Motor neuron (in vitro differentiated cells): ENCODE measurements at regions not wholly inside any gene's neighbourhood (a gene's known extent, or its start where the extent isn't known, plus 50 kb on each side); places are given as distances from the start of the nearest gene placed in this dataset.
A peak's percentile ranks its signal among the peaks of the same experiment; 100 is the strongest.

Experiments used
- ATAC-seq, 8 experiments: fragments of 200-7000 bp; cut with Tn5 transposase; replicated peaks in 6 of 8; 2 replicates each; pipeline ENCODE4 v1.8.0; 2021; ENCODE audit warnings: mild to moderate bottlenecking in 8 of 8, moderate library complexity in 8 of 8
- H3K27ac ChIP-seq, 2 donors: fragments of 250-450 bp; sonication (Bioruptor Pico); 2 replicates each; pipeline ENCODE4 v1.9.0; 2021; ENCODE audit warnings: antibody characterized with exemption in 2 of 2, mild to moderate bottlenecking in 2 of 2, moderate library complexity in 1 of 2
- H3K4me1 ChIP-seq, 2 donors: fragments of 250-450 bp; sonication (Bioruptor Pico); replicated peaks in 1 of 2; 2 replicates each; pipeline ENCODE4 v1.6.1; 2021; ENCODE audit warnings: antibody characterized with exemption in 2 of 2, mild to moderate bottlenecking in 2 of 2, moderate library complexity in 1 of 2
- H3K4me3 ChIP-seq, 5 donors: fragments of 250-450 bp; sonication (Bioruptor Pico); 2 replicates each; pipeline ENCODE4 v1.9.0; 2021; ENCODE audit warnings: antibody characterized with exemption in 5 of 5, mild to moderate bottlenecking in 5 of 5, moderate library complexity in 4 of 5
- whole genome bisulfite sequencing, 10 experiments: fragments of 450-650 bp; shearing (Covaris generic); methylation state at CpG; one replicate each; pipeline ENCODE4 v1.0.0; 2022; 5-methylcytosine and 5-hydroxymethylcytosine counted together
- in situ Hi-C, 9 experiments: fragments of 400-800 bp; cut with MboI; loops; one replicate each; pipeline ENCODE4 v1.15.0; 2021; ENCODE audit warnings: low sequenced_read_pairs in 9 of 9, low pct_unique_long_range_greater_than_20kb in 2 of 9; ENCODE audit not compliant: unreplicated experiment in 9 of 9

GRCh38 chr3:40593351-40593750 is 68.6 kb downstream of the ZNF621 start:
- in situ Hi-C loops: loop anchor here in 8 of 9 experiments (25.0 kb wide), 5 partner anchors 494 to 1294 kb away; no protein-coding TSS in a partner anchor
- no peak for ATAC-seq
- WGBS, 10 experiments: 12 to 95% (median 49%) methylated on average over 1 to 4 of the region's 4 CpGs; no CpG with 5 or more reads in 3 of the 10 experiments
- Histone ChIP-seq H3K4me1 (no peaks in the 10 kb centered on the region), H3K27ac (no peak overlapping the region), H3K4me3 (no peak overlapping the region)

DNA sequence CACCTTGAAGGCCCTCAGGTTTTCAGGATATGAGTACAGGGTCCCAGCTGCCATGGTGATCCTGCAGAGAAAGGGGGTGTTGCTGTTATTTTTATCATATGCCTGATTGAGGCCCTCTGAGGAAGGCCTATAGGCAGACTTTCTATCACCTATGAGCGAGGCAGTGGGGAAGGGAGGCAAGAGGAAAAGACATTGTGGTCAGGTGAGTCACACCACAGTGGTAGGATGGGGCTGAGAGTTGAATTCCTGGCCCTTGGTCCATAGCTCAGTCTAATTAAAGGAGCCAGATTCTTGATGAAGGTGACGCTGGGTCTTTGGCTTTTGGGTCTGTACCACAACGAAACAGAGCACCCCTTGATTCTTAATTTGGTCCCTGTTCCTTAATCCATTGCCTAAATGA is 72.7 kb downstream of the ZNF621 start:
- no peaks in the 10 kb centered on the region for H3K4me1 ChIP-seq
- in situ Hi-C loops: loop anchor here in 8 of 9 experiments (25.0 kb wide), 5 partner anchors 490 to 1290 kb away; no protein-coding TSS in a partner anchor
- 27 to 93% (median 87%) methylated on average over 2 to 3 of the region's 3 CpGs; no CpG with 5 or more reads in 4 of the 10 experiments for WGBS, 10 experiments
- no peak overlapping the region for H3K27ac ChIP-seq
- H3K4me3 ChIP-seq: no peak overlapping the region
- no peak for ATAC-seq

- no peak for ATAC-seq
- H3K27ac ChIP-seq: no peak overlapping the region
- in situ Hi-C loops: loop anchor here in 8 of 9 experiments (25.0 kb wide), 5 partner anchors 489 to 1289 kb away; no protein-coding TSS in a partner anchor
- no peaks in the 10 kb centered on the region for H3K4me1 ChIP-seq
- no peak overlapping the region for H3K4me3 ChIP-seq
Measured at GRCh38 chr3:40598338-40598737, 73.6 kb downstream of the ZNF621 start.

DNA sequence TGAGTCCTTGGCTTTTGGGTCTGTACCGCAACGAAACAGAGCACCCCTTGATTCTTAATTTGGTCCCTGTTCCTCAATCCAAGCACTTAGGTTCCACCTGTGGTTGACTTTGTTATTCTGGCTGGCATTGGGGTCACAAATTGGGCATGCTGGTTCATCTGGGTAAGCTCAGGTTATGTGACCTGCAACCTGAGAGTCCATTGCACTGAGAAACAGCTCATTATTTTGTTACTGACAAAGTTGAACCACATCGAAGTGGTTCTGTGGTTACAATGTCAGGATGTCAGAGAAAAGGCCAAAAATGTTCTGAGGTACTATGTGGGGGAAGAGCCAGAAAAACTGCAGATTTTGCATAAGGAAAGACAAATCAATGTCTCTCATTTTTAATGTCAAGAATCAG is 74.2 kb downstream of the ZNF621 start:
- no peak overlapping the region for H3K4me3 ChIP-seq
- H3K27ac ChIP-seq: no peak overlapping the region
- in situ Hi-C loops: loop anchor here in 8 of 9 experiments (25.0 kb wide), 5 partner anchors 488 to 1288 kb away; no protein-coding TSS in a partner anchor
- ATAC-seq: no peak
- no peaks in the 10 kb centered on the region for H3K4me1 ChIP-seq
- 72 to 100% (median 83%) methylated on average over 1 to 3 of the region's 3 CpGs; no CpG with 5 or more reads in 6 of the 10 experiments for WGBS, 10 experiments

GRCh38 chr3:40602778-40603385 is 78.1 kb downstream of the ZNF621 start:
- H3K4me3 ChIP-seq: no peak overlapping the region
- 60 to 100% (median 86%) methylated on average over 1 of the region's 1 CpG; no CpG with 5 or more reads in 6 of the 10 experiments for WGBS, 10 experiments
- in situ Hi-C loops: no loop called here
- H3K27ac ChIP-seq: no peak overlapping the region
- no peaks in the 10 kb centered on the region for H3K4me1 ChIP-seq
- no peak for ATAC-seq

- 44 to 80% (median 50%) methylated on average over 1 of the region's 1 CpG; no CpG with 5 or more reads in 5 of the 10 experiments for WGBS, 10 experiments
- H3K27ac ChIP-seq: no peak overlapping the region
- peak in 2 of 8 experiments; percentile 31 to 66 for ATAC-seq
- in situ Hi-C loops: no loop called here
- H3K4me1 ChIP-seq: no peaks in the 10 kb centered on the region
- no peak overlapping the region for H3K4me3 ChIP-seq
Measured at GRCh38 chr3:40605960-40606359, 81.2 kb downstream of the ZNF621 start.

DNA sequence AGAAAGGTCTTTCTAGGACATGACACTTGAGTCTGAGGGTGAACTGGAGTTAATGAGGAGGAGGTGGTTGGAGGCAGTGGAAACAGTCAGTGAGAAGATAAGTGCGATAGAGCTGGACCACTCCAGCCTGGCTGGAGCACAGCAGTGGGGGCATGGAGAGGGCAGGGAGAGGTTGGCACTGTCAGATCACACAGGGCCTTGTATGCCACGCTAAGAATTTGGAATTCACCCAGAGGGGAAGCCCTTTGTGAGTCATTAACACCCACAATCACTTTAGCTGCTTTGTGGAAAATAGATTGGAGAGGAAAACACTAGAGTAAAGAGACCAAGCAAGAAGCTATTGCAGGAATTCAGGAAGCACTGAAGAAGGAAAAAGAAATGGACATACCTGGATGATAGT is 83.3 kb downstream of the ZNF621 start:
- Histone ChIP-seq H3K4me3 (no peak overlapping the region), H3K4me1 (no peaks in the 10 kb centered on the region), H3K27ac (no peak overlapping the region)
- in situ Hi-C loops: no loop called here
- WGBS, 10 experiments: 36 to 100% (median 68%) methylated on average over 1 to 2 of the region's 2 CpGs; no CpG with 5 or more reads in 5 of the 10 experiments
- ATAC-seq: no peak

- peaks cover 16 to 23% of the 10 kb centered on the region in 2 donors for H3K4me1 ChIP-seq
- in situ Hi-C loops: no loop called here
- no peak overlapping the region for H3K27ac ChIP-seq
- no peak overlapping the region for H3K4me3 ChIP-seq
- no peak for ATAC-seq
- WGBS, 10 experiments: 17 to 100% (median 89%) methylated on average over 1 to 5 of the region's 5 CpGs; no CpG with 5 or more reads in 3 of the 10 experiments
Measured at GRCh38 chr3:40613306-40613705, 88.5 kb downstream of the ZNF621 start.

DNA sequence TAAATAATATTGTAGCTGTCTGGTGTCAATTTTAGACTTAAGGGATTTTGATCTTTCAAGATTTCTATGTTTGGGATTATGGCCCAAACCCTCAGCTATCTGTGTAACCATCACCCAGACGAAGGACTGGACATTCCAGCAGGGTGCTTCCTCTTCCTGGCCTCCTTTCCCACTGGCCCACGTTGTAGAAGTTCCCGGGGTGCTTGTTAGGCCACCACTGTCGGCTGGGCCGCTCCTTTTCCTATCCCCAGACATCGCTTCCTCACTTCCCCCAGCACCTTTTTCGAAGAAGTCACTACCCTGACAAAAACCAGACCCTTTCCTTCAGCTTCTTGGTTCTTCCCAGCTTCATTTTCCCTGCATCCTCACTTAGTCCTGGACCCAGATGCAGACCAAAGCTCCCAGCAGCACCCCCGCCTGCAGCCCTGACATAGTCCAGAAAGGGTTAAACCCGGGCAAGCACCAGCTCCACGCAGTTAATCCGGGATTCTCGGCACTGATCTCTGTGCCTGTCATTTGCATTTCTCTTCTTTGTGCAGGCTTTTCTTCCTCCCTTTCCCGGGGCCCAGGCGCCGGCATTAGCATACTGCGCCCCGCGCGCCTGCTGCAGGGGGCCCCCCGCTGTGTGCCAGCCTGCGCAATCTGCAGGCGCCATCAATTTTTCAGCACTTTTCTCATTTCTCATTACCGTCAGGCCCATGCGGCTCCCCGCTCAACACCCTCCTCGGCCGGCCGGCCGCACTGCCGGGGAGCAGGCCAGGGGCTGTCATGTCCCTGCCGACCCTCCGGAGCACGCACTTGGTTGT is 90.6 kb downstream of the ZNF621 start:
- in situ Hi-C loops: no loop called here
- ATAC-seq: peak; percentile 79 to 97 (median 92)
- H3K4me1 ChIP-seq: peaks cover 16 to 23% of the 10 kb centered on the region in 2 donors
- peak overlapping the region; percentile 6 to 26 (median 18) for H3K4me3 ChIP-seq
- H3K27ac ChIP-seq: peak overlapping the region; percentile 44 to 50
- 0 to 58% (median 18%) methylated on average over 1 to 24 of the region's 33 CpGs; no CpG with 5 or more reads in 1 of the 10 experiments for WGBS, 10 experiments

DNA sequence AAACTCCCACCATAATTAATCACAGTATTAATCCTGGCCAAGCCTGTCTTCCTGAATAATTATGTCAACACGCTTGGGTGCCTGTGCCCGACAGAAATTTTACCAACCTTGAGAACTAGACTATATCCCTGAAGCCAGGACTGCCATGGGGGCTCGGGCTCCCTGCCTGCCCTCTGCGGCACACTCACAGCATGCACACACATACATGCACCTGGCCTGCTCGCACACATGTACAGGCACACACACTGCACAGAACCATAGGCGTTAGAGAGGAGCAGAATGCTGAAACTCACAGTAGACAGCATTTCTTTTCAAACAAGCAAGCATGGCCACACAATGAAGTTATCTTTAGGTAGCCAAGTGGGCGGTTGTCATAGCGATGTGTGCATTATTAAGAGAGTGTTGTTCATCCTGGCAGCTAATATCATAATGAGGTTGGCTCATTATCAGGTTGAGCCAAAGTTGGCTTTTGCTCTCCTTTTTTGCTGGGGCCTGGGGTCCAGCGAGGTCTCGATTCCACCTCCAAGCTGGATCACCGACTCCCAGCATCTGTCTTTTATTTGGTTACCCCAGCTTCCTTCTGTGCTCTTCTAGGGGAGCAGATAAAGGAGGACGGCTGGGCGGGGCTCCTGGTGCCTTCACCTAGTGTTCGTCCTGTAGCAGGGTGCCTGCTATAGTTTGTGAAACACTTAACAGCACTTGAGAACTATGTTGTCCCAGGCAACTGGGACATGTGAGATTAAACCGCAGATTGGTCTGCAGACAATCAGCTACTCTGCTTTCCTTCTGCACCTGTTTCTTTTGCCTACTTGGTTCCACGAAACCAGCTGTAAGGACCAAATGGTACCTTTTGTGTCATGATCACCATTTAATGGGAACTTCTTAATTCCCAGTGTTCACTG is 91.4 kb downstream of the ZNF621 start:
- Histone ChIP-seq H3K4me3 (peak overlapping the region; percentile 6 to 26 (median 18)), H3K27ac (peak overlapping the region; percentile 44 to 50), H3K4me1 (peaks cover 16 to 23% of the 10 kb centered on the region in 2 donors)
- WGBS, 10 experiments: 32 to 80% (median 71%) methylated on average over 1 to 15 of the region's 16 CpGs; no CpG with 5 or more reads in 3 of the 10 experiments
- in situ Hi-C loops: no loop called here
- peak in 7 of 8 experiments; percentile 13 to 69 (median 67) for ATAC-seq

DNA sequence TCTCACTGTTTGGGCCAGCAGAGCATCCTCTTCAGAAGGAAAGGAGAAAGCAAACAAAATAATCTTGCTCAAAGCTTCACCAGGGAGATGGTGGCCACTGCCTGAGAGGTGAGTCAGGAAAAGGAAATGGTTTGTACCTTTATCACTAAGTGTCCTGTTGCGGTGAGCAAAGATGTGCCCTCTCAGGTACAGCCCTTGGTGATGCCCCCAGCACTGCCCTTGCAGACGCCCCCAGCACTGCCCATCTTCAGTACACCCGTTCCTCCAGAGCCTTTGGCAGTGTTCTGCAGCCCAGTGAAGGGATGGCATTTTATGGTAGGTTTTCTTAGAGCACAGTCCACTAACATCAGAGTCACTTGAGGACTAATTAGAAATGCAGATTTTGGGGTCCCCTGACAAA is 92.3 kb downstream of the ZNF621 start:
- H3K27ac ChIP-seq: no peak overlapping the region
- H3K4me1 ChIP-seq: peaks cover 16 to 23% of the 10 kb centered on the region in 2 donors
- no peak for ATAC-seq
- in situ Hi-C loops: no loop called here
- H3K4me3 ChIP-seq: no peak overlapping the region
- WGBS, 10 experiments: 30 to 100% (median 100%) methylated on average over 1 to 2 of the region's 3 CpGs; no CpG with 5 or more reads in 6 of the 10 experiments

GRCh38 chr3:40618158-40618557 is 93.4 kb downstream of the ZNF621 start:
- Histone ChIP-seq H3K4me1 (peaks cover 16 to 23% of the 10 kb centered on the region in 2 donors), H3K27ac (no peak overlapping the region), H3K4me3 (no peak overlapping the region)
- ATAC-seq: no peak
- in situ Hi-C loops: no loop called here
